GM12873 (cell line): ENCODE measurements at regions not wholly inside any gene's neighbourhood (a gene's known extent, or its start where the extent isn't known, plus 50 kb on each side); places are given as distances from the start of the nearest gene placed in this dataset.

ENCODE experiments used
- TF ChIP-seq, protein P1 (sequence below): IDR thresholded peaks from 2 replicates; pipeline ENCODE4 v1.5.1; 2012; ENCODE audit warnings: low read depth, mild to moderate bottlenecking, moderate library complexity, low read length, control low read depth; ENCODE audit not compliant: insufficient read depth; ENCODE audit errors: missing control alignments

DNA sequence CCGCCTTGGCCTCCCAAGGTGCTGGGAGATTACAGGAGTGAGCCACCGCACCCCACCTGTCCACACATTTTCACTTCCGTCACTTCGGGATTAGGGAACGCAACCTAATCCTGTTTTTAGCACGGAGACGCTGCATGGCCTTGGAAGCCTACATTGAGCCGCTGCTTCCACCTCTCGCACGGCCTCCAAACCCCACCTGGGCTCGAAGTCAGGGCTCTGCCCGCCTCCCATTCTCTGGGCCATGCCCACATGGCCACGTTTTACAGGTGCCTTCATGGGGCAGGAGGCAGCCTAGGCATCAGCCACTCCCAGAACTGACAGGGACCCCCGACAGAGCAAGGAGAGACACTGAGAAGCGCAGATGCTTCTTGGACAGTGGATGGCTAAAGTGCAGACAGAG lies 100.6 kb downstream of the OAT start:
- TF ChIP-seq, protein P1, sequence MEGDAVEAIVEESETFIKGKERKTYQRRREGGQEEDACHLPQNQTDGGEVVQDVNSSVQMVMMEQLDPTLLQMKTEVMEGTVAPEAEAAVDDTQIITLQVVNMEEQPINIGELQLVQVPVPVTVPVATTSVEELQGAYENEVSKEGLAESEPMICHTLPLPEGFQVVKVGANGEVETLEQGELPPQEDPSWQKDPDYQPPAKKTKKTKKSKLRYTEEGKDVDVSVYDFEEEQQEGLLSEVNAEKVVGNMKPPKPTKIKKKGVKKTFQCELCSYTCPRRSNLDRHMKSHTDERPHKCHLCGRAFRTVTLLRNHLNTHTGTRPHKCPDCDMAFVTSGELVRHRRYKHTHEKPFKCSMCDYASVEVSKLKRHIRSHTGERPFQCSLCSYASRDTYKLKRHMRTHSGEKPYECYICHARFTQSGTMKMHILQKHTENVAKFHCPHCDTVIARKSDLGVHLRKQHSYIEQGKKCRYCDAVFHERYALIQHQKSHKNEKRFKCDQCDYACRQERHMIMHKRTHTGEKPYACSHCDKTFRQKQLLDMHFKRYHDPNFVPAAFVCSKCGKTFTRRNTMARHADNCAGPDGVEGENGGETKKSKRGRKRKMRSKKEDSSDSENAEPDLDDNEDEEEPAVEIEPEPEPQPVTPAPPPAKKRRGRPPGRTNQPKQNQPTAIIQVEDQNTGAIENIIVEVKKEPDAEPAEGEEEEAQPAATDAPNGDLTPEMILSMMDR: no peak

DNA sequence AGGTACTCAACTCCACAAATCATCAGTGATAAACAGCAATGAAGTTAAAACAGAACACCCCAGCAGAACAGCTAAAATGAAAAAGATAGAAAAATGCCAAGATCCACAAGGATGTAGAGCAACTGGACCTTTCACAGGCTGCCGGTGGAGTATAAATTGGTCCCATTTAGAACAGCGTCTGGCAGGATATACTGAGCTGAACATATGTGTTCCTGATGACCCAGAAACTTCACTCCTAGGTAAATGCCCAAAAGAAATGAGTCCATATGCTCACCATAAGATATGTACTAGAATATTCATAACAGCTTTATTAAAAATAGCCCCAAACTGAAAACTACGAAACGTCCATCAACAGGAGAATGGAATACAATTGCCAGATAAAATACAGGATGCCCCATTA lies 102.4 kb downstream of the OAT start:
- TF ChIP-seq, protein P1: no peak

DNA sequence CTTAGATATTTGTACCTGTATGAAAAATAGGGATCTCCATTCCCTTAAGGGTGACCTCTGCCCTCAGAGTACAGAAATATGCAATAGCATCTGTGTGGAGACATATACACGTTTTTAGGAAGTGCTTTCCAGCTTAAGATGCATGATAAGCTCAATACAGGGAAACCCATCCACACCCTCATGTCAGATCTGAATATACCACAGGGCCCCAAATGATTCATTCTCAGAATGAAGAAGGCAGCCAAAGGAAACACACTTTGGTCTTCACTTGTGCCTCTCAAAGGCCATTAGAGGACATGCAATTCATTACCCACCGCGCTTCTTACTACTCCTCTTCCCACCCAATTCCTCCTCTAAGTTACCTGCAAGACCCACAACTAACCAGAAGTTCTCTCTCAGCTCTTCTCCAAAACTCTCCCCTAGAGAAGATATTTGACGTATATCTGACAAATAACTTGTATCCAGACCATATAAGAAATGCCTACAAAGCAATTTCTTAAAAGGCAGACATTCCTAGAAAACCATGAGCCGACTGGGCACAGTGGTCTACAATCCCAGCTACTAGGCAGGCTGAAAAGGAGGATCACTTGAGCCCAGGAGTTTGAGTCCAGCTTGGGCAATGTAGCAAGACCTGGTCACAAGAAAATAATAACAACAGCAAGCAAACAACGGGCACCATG lies 103.0 kb downstream of the OAT start:
- TF ChIP-seq, protein P1: no peak

DNA sequence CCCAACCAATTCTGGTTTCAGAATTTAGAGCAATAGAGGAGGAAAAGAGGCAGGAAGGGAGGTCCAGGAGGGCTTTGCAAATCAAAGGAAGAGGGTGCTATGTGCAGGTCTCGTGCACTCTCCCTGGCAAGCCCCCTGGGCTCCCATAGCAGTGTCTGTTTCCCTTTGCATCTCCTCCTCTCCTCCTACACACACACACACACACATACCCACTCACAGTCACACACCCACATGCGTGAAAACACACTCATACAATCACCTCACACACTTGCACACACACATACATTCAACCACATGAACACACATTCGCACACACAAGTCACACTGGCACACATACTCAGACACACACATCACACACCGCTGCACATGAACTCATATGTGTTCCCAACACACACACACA lies 105.3 kb downstream of the OAT start:
- TF ChIP-seq, protein P1: no peak

DNA sequence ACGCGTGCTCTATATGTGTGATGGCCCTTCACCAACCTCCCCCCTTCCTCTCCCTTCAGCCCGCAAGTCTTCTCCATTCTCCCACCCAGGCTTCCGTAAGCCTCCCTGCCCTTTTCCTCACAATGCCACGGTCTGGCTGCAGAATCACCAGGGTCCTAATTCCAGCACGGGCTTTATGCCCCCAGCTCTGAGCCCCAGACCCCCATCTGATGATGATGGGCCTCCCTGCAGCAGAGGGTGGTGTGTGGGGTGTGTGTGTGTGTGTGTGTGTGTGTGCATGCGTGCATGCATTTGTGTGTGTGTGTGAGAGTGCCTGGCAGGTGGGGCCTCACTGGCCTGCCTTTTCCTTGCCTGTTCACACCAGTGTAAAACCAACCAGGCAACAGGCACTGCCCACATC lies 109.9 kb downstream of the OAT start:
- TF ChIP-seq, protein P1: no peak

DNA sequence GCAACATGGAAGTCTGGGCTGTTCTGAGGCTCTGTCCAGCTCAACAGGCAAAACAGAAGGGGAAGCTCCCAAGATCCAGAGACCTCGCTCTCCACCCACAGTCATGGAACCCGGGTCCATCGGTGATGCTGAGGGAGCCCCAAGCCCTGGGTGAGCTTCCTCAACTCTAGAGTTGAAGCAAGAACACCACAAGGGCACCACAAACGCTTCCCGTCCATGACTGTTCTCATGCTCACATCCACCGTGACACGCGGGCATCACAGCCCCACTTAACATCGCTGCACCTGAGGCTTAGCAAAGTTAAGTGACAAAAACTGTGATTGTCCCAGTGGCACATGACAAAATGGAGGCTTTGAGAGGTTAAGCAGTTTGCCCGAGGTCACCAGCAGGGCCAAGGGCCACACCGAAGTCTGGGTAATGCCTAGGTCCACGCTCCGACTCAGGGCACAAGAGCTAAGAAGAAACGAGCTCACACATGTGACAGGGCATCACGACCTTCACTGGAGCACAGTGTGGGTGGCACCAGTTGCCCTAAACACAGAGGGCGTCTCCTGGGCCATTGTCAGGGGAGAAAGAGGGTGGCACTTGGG lies 110.6 kb downstream of the OAT start:
- TF ChIP-seq, protein P1: no peak

DNA sequence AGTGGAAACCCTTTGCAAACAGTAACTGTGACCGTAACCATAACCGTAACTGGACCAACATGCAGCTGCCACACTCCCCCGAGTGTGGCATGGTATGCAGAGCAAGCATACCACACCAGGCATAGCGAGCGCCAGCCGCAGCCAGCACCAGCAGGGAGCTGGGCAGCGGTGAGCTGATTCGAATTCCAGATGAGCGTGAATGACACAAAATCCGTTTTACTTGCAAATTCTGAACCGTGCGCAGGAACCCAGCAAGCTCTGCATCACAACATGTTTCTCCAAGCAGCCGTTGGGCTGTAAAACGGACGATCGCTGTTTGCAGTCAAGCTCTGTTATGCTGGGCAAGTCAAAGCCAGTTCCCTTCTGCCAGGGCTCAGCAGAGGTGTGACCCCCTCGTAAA lies 111.1 kb downstream of the OAT start:
- TF ChIP-seq, protein P1: no peak
